DMS79 (cell line): ENCODE measurements at regions not wholly inside any gene's neighbourhood (a gene's known extent, or its start where the extent isn't known, plus 50 kb on each side); places are given as distances from the start of the nearest gene placed in this dataset.

Source experiments
- DNase-seq: peaks from one replicate; lab custom pipeline; 2025; lab: John Stamatoyannopoulos, UW

DNA sequence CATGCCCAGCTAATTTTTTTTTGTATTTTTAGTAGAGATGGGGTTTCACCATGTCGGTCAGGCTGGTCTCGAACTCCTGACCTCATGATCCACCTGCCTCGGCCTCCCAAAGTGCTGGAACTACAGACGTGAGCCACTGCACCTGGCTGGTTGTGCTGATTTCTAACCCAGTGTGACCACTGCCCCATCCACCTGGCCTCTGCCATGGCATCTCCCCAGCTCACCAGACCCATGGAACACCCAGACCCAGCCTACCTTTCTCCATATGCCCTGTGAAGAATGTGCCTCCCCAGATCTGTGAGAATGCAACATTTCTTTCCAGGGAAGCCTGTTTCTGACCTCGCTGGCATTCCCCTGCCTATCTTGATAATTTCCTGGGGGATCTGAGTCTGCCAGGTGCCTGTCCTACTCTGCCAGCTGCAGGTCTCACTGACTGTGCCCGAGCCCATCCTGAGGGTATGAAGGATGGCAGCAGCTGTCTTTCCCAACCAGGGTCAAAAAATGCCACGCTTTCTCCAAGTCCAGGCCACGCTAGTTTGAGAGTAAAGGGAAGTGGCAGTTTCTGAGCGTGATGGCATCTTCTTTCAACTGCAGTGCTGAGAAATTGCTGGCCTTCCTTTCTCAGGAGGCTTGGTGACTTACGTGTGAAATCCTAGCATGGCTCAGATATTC is 324.4 kb upstream of the ZNF32 start:
- no peak for DNase-seq

DNA sequence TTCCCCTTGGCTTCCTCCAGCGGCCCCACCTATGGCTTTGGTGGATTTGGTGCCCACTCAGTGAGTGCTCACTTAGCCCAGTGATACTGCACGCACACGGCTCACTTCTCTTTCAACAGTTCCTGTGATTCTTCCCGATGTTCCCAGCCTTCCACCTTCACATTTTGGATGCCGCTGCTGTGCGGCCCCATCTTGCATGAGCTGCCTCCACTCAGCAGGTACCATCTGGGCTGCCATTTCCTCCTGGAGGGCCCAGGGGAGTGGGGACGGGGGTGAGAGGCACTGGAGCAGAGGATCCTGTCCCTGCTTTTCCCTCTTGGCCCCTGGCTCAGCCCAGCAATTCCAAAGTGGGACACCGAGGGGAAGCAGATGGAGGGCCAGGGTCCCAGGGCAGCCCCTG is 323.3 kb upstream of the ZNF32 start:
- no peak for DNase-seq

GRCh38 chr10:43971306-43971705 is 322.6 kb upstream of the ZNF32 start:
- DNase-seq: no peak

GRCh38 chr10:43970717-43971116 is 322.0 kb upstream of the ZNF32 start:
- no peak for DNase-seq

DNA sequence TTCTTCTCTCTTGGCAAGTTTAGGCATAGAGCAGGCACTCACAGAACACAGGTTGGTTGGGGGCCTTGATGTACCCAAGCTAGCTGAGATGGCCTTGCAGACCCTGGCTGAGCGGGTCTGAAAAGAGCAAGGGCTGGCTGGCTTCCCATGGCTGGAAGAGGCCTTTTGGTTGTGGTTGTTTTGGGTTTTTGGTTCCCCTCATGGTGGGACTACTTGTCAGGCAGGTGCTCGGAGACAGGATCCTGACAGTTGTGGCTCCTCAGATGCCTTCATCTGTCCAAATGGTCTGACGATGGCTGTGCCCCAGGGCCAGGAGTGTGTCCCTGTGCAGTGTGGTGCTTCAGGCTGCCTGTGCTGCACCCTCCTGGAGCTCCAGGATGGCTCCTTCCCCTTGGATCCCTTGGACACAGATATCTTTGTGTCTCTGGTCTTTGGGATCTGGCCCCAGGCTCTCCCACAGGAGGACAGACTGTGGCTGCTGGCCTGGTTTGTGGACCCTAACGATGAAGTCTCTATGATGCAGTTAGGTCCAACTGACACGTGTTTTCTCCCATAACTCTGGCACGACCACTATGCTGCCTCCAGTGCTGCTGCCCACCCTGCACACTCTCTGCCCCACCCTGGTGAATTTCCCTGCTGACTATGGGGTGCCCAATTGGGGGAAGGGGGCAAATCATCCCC is 321.5 kb upstream of the ZNF32 start:
- DNase-seq: no peak

GRCh38 chr10:43969506-43969905 is 320.8 kb upstream of the ZNF32 start:
- DNase-seq: no peak

DNA sequence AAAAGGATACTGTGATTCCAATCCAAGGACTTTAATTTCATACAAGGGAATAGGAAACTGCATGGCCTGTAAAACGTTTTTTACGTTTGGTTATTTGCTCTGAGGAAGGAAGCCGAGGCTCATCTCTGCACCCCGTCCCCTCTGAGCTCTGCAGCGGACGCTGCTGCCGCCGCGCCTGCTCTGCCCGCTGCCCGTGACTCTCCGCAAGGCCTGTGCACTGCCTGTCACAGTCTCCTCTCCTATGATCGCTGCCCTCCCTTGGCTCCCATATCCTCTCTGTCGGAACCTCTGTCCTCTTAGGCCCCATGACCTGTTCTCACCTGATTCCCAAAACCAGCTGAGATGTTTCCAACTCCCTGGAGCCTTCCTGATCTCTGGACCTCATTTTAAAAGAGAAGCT is 320.3 kb upstream of the ZNF32 start:
- DNase-seq: no peak

GRCh38 chr10:43968076-43968475 is 319.4 kb upstream of the ZNF32 start:
- DNase-seq: no peak

GRCh38 chr10:43966571-43966965 is 317.9 kb upstream of the ZNF32 start:
- DNase-seq: no peak

DNA sequence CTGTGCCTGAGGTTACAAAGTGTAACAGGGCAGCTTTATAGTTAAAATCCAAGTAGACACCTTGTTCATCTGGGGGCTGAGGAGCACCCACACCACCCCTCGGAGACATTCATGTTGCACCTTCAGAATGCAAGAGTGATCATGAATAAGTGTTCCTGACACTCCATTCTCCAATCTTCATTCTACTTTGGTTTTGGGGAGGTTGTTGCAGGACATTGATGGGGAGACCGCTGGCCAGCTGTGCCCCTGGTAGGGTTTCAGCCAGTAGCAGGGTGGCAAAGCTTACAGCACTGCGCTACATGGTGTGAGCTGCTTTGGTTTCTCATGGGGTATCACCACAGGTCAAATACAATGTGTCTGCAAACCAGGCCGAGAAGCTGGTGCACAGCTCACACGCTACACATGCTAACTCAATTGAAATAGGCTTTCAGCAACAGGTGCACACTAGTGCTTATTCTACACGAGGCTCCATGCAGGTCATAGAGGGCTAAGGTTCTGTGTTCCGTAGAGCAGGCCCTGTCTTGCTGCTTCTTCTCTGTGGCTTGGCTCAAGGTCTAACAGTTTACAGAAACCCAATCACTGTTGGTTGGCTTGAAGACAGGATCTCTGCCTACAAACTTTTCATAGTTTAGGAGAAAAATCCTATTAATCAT is 317.4 kb upstream of the ZNF32 start:
- DNase-seq: no peak

GRCh38 chr10:43965033-43965917 is 316.6 kb upstream of the ZNF32 start:
- DNase-seq: no peak

- DNase-seq: no peak
These were observed 315.8 kb upstream of the ZNF32 start for GRCh38 chr10:43964486-43964885.

- DNase-seq: no peak
These were observed 315.2 kb upstream of the ZNF32 start for GRCh38 chr10:43963793-43964425.

DNA sequence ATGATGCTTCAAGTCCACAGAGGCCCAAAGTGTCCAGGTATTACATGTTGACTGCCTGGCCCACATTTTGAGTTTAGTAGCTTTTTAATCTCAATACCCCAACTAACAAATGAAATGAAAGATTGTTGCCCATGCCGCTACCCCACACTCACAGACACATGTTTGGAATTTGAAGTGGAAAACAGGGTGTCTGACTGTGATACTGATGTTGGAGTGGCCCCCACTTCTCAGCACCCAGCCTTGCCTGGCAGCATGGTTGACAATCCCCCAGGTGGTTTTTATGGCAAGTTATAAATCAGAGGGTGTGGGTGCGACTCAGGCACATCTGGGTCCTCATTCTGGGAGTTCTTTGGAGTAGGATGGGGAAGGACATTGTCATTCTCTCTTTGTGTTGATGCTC is 314.7 kb upstream of the ZNF32 start:
- no peak for DNase-seq

GRCh38 chr10:43962346-43963191 is 313.9 kb upstream of the ZNF32 start:
- no peak for DNase-seq

DNA sequence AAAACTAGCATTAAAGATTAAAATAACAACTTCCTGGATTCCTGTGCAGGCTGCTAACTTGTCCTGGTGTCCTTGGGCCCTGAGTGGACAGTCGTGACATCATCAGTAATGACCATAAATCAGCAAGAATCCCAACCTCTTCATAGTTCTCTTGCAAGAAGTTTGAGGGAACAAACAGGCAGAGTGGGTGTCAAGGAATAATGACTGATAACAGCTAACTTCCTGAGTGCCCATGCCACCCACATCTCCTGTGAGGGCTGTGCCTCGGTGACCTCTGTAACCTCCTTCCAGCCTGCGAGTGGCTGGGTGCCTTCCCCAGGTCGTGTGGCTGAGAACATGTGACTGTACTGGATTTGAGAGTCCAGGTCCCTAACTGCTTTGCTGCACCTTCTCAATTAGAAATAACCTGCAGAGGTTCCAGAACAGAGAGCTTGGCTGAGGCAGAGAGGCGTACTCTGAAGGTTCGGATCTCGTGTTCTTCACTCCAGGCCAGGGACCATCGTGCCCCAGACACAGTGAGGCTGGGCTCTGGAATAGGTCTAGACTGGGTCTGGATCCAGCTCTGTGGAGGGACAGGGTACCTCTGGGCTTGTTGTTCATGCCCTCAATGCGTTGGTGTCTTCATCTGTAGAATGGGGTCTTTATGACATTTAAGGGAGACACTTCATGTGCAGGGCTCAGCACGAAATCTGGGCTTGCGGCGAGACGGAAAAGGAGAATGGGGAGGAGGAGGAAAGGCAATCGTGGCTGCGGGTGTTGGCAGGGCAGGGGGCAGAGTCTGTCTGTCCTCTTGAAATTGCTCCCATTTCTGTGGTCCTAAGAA is 313.1 kb upstream of the ZNF32 start:
- DNase-seq: no peak

DNA sequence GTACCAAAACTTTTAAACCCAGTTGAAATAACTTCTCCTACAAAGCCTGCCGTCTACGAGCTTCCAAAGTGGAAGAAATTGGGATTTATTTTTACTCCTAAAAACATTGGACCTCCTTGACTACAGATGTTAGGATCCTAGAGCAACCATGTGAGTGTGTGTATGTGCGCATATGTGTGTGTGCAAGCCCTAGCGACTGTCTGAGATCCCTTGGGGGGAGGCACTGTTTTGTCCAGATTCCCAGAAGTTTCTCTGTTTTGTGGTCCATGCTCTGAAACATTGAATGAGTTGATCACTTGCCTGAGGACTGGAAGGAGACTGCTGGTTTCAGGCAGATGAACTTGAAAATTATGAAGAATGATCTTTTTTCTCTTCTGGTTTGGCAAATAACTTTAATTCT is 312.3 kb upstream of the ZNF32 start:
- DNase-seq: no peak

DNA sequence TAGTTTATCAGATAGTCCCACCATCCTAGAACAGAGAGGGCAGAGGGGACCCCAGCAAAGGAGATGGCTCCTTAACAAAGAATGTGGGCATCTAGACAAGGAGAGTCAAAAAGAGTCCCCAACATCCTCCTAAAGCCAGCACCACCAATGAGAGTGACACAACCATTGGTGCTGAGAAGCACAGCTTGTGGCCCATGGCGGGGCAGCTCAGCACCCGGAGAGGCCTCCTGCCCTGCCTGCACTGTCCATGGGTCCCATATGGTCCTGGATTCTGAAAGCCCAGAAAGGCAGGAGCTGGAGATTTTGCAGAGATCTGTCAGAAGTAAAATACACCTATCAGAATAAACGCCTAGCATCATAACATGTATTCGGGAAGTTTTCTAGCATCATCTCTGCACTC is 311.8 kb upstream of the ZNF32 start:
- no peak for DNase-seq

- no peak for DNase-seq
These were observed 311.4 kb upstream of the ZNF32 start for GRCh38 chr10:43960135-43960415.

DNA sequence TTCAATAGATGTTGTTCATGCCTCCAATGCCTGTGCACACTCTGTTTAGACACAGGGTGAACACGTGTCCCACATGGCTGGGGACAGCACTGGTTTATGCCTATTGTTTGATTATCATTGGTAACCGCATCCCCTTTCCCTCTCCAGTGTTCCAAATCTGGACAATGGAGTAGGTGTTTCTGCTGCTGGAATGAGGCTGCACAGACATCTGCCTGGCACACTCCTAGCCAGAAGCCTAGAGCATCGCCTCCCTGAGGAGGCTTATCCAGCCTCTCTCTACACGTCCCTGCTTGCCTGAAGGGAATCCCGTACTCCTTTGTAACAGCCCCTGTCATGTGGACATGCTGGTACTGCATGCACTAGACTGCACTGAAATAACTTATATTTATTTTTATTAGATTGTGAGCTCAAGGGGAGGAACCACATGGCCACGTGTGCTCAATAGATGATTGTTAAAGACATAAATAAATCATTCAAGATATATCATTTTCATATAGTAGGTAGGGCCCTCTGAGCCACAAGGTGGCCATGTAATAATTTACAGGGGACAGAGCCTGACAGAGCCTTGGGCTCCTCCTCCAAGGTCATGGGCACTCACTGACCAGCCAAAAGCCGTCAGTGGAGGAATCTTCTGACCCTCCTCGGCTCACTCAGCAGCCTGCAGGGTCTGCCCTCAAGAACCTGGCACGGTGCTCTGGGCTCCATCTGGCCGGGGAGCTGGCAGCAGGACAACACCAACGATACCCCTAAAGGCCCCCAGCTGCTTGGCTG is 310.9 kb upstream of the ZNF32 start:
- DNase-seq: no peak
